Astrocyte (in vitro differentiated cells and primary cell): ENCODE measurements at regions not wholly inside any gene's neighbourhood (a gene's known extent, or its start where the extent isn't known, plus 50 kb on each side); places are given as distances from the start of the nearest gene placed in this dataset.

ENCODE experiments used
- CTCF ChIP-seq: IDR thresholded peaks from 2 replicates; pipeline ENCODE4 v1.5.1; 2011; ENCODE audit warnings: low read depth, mild to moderate bottlenecking, inconsistent platforms, low read length, moderate library complexity; ENCODE audit not compliant: insufficient read depth
- EZH2 ChIP-seq: IDR thresholded peaks from 2 replicates; pipeline ENCODE4 v1.6.1; 2012; ENCODE audit warnings: mild to moderate bottlenecking, low read length, inconsistent platforms; ENCODE audit not compliant: insufficient read depth

GRCh38 chr14:39505812-39506211 is 73.6 kb upstream of the FBXO33 start:
- TF ChIP-seq CTCF (no peak), EZH2 (no peak)
